ENCODE measurements at regions not wholly inside any gene's neighbourhood (a gene's known extent, or its start where the extent isn't known, plus 50 kb on each side); places are given as distances from the start of the nearest gene placed in this dataset.
"Not testable (repeated sequence)": the region's sequence is repeated elsewhere in the genome, so short reads cannot be mapped to it uniquely, and the experiment has no call there.

- no peak overlapping the region for H3K27ac ChIP-seq
Observed at GRCh38 chr7:35893649-35894048, 92.8 kb downstream of the SEPTIN7 start.

GRCh38 chr7:35894721-35895120 is 93.9 kb downstream of the SEPTIN7 start:
- TF ChIP-seq ZFX (IDR thresholded peaks at IDR 0.05; ENCODE audit: borderline replicate concordance) (no peak), CTCF (IDR thresholded peaks at IDR 0.05) (no peak)
- no peak overlapping the region for H3K27ac ChIP-seq

More at GRCh38 chr7:35893649-35894048, 92.8 kb downstream of the SEPTIN7 start:
- TF ChIP-seq ZFX (IDR thresholded peaks at IDR 0.05; ENCODE audit: borderline replicate concordance) (no peak), CTCF (IDR thresholded peaks at IDR 0.05) (no peak)

DNA sequence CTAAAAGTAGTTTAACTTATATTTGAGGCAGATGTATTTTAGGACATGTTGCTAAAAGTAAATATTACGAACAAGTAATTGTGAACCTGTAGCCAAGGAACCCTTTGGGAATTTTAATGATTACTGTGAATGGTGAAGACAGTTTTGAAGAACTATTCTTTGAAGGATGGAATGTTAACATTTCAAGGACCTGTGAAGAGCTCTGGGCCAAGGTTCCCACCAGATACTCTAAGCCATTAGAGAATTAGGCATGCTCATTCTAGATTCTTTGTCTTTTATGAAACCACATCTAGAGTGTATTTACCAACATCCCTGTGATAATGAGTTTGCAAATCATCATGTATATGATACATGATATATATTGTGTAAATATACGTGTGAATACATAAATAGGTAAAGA is 99.8 kb downstream of the SEPTIN7 start:
- H3K27ac ChIP-seq = no peak overlapping the region
- TF ChIP-seq CTCF (IDR thresholded peaks at IDR 0.05) (no peak), ZFX (IDR thresholded peaks at IDR 0.05; ENCODE audit: borderline replicate concordance) (no peak)

DNA sequence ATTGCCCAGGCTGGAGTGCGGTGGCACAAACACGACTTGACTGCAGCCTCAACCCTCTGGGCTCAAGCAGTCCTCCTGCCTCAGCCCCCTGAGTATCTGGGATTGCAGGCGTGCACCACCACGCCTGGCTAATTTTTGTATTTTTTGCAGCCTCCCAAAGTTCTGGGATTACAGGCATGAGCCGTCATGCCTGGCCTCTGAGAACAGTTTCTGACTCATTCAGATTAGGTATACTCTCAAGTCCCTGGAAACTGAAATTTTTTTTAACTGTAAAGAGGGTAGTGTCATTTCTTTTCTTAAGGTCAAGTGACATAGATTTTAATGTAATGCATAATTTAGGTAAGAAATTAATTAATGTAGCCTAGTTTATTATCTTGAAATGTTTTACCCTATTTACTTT is 104.7 kb downstream of the SEPTIN7 start:
- no peak for TF ChIP-seq ZFX (IDR thresholded peaks at IDR 0.05; ENCODE audit: borderline replicate concordance)
- no peak for TF ChIP-seq CTCF (IDR thresholded peaks at IDR 0.05)
- H3K27ac ChIP-seq = no peak overlapping the region

GRCh38 chr7:35906191-35906908 is 105.5 kb downstream of the SEPTIN7 start:
- no peak overlapping the region for H3K27ac ChIP-seq
- TF ChIP-seq CTCF (IDR thresholded peaks at IDR 0.05) (peak; percentile 98), ZFX (IDR thresholded peaks at IDR 0.05; ENCODE audit: borderline replicate concordance) (no peak)

DNA sequence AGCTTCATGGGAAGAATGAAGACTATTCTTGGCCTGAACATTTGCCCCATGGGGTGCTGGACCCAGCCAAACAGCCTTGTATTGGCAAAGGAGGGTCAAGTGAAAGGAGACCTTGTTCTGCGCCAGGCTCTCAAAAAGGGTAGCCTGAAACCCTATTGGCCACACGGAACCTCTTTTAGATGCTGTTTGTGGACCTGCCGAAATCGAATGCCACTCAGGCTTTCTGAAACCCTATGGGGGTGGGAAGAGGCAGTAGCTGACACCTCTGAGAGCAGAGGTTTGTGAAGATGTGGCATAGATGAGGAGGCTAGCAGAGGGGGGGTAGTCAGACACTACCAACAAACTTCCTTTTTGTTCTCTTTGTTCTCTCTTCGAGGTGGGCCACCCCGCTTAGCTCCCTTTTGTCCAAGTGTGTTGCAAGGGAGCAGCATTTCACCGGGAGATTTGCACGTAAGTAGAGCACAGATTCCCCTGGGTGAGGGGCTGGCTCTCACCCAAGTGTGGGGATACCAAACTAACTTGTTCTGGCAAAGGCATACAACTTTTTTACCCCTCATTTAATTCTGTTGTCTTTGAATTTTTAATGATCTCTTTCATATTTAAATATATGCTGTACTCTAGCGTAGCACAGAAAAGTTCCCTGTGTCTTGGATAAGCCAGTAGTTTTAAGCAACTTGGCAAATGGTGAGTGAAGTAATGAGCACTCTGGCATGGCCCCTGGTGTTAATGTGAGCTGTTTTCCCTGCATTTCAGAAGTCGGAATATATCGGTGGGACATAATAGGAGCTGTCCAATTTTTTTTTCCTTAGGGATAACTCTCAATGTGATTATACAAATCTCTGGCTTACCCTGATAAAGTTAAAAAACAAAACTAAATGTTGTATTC is 107.7 kb downstream of the SEPTIN7 start:
- TF ChIP-seq CTCF (IDR thresholded peaks at IDR 0.05) = no peak
- no peak for TF ChIP-seq ZFX (IDR thresholded peaks at IDR 0.05; ENCODE audit: borderline replicate concordance)
- no peak overlapping the region for H3K27ac ChIP-seq

DNA sequence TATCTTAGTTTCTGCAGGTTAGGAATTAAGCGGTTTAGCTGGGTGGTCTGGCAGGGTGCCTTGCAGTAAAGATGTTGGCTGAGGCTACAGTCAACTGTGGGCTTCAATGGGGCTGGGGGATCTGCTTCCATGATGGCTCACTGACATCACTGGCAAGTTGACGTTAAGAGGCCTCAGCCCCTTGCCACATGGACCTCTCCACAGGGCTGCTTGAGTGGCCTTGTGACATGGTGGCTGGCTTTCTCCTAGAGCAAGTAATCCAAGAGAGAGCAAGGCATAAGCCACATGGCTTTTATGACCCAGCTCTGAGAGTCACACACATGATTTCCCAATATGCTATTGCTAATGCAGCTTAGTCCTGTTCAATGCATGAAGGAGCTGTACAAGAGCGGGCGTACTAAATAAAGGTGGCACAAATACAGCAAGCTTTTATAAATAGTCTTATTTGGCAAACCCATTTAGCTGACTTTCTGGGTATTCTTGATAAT is 109.1 kb downstream of the SEPTIN7 start:
- no peak overlapping the region for H3K27ac ChIP-seq
- TF ChIP-seq CTCF (IDR thresholded peaks at IDR 0.05) = no peak
- no peak for TF ChIP-seq ZFX (IDR thresholded peaks at IDR 0.05; ENCODE audit: borderline replicate concordance)

DNA sequence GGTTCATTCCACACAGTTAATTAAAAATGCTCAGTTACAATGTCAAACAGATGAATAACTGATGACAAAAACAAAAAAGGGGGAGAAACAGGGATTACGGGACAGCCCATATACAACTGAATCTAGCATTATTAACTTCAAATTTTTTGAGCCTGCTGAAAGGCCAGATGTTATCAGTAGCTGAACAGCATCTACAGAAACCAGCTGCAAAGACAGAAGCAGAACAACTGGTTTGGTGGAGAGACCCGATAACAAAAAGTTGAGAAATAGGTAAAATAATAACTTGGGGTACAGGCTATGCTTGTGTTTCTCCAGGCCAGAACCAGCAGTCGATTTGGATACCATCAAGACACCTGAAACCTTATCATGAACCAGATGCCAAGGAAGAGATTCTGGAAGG is 109.8 kb downstream of the SEPTIN7 start:
- not testable (repeated sequence) for H3K27ac ChIP-seq

- not testable (repeated sequence) for H3K27ac ChIP-seq
Observed at GRCh38 chr7:35913350-35913749, 112.5 kb downstream of the SEPTIN7 start.

- not testable (repeated sequence) for H3K27ac ChIP-seq
Observed at GRCh38 chr7:35914214-35914613, 113.4 kb downstream of the SEPTIN7 start.

Data from 22Rv1 (cell line).